ENCODE measurements at regions not wholly inside any gene's neighbourhood (a gene's known extent, or its start where the extent isn't known, plus 50 kb on each side); places are given as distances from the start of the nearest gene placed in this dataset.

GRCh38 chr9:88077071-88077617, 61.1 kb downstream of the SPATA31C2 start:
- no peak for DNase-seq (ENCODE audit: extremely low read depth, low read depth)

DNA sequence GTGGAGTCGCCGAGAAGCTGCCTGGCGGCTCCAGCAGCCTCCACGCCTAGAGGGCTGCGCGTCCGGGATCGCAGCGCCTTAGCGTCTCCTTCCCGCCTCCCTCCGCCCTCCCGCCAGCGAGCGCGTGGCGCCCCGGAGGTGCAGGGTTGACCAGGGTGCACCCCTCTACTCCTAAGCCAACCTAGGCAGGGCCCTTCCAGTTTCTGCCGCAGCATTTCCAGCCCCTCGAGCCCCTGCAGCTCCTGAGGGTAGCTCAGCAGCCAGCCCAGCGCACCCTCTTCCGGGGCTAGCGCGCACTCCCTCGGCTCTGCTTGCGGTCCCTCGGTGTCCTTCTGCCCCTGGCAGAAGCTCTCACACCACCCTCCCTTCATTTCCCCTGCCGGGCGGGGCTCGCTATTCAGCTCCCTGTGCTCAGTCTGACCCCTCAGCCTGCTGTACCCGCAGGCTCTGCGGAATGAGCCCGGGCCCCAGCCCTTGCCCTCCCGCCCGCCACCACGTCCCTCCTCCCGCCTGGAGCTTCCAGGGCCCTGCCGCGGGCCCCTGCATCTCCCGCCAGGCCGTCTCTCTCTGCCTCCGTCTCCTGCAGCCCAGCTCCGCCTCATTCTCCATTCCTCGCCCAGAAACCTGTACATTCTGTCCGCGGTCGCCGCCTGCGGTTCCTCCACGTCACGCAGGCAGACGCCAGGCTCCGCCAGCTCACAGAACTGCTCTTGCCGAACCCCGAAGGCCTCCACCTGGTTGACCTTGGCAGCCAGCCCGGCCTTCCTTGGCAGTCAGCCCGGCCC, 61.8 kb downstream of the SPATA31C2 start:
- DNase-seq (ENCODE audit: extremely low read depth, low read depth), result peak; percentile 19

DNA sequence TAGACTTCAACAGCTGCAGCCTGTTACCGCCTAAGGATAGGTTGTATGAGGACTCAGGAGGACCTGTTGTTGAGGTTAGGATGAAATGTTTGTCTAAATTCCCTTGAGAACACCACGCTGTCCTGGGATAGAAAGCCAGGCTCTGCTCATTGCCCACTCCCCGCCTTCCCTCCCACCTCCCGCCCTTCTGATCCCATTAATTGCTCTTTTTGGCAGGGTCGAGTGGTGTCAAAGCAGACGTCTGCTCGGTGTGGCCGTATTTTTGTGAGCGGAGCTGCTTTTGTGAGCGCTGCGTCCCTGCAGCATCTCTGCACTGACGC, 62.3 kb downstream of the SPATA31C2 start:
- DNase-seq (ENCODE audit: extremely low read depth, low read depth), result no peak

- no peak for DNase-seq (ENCODE audit: extremely low read depth, low read depth)
Observed at GRCh38 chr9:88075506-88075905, 62.8 kb downstream of the SPATA31C2 start.

- no peak for DNase-seq (ENCODE audit: extremely low read depth, low read depth)
Observed at GRCh38 chr9:88074931-88075330, 63.3 kb downstream of the SPATA31C2 start.

- DNase-seq (ENCODE audit: extremely low read depth, low read depth), result no peak
Observed at GRCh38 chr9:88072831-88073375, 65.4 kb downstream of the SPATA31C2 start.

DNA sequence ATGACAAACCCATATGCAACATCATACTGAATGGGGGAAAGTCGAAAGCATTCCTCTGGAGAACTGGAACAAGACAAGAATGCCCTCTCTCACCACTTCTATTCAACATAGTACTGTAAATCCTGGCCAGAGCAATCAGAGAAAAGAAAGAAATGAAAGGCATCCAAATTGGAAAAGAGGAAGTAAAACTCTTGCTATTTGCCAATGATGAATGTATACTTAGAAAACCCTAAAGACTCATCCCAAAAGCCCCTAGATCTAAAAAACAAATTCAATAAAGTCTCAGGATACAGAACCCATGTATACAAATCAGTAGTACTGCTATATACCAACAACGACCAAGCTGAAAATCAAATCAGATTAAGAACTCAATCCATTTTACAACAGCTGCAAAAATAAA, 66.9 kb downstream of the SPATA31C2 start:
- DNase-seq (ENCODE audit: extremely low read depth, low read depth), result no peak

DNA sequence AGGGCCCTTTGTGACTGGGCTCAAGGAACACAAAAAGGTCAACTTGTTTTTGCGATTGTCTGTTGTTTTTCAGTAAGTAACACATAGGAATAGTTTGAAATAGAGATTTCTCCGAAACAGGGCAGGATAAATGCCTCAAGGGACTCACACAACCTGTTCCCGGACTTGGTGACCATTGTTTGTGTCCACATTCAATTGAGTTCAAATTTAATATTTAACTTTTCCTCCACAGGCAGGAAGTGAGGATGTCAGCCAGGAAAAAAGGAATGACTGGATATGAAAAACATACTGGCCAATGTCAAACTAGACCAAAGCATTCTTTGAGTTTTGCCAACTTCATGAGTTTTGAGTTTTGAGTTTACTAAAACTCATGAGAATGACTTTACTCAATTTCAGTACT, 72.7 kb downstream of the SPATA31C2 start:
- no peak for DNase-seq (ENCODE audit: extremely low read depth, low read depth)

DNA sequence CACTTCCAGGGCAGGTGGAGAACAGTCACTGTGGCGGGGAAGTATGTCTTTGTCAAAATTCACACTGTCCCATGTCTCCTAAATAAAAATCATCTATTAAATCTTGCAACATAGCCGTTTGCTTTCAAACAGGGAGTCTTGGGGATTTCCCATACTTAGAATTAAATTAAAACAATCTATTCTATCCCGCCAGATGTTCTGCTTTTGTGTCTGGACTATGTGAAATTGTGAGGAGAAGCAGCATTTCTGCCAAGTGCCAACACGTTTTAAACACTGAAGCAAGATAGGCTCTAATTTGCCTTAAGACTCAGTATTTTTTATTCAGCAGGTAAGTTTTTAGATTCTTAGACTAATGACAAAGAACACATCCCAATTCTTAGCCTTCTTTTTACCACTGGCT, 73.7 kb downstream of the SPATA31C2 start:
- no peak for DNase-seq (ENCODE audit: extremely low read depth, low read depth)

DNA sequence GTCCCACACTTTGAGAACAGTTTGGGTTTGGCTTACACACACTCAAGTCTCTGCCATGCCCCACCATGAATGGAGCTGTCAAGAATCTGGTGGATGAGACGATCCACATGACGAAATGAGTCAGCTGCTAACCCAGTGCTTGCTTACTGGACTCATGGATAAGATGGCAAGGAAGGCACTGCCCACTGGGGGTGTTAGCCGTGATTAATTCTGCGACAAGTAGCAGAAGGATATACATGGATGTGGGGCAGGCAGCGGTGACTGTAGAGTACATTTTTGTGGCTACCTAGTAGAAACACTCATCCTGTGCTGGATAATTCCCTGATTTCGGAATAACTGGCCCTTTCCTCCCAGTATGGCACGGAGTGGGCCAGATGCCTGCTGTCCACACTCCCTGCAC, 77.5 kb downstream of the SPATA31C2 start:
- no peak for DNase-seq (ENCODE audit: extremely low read depth, low read depth)

- DNase-seq (ENCODE audit: extremely low read depth, low read depth), result no peak
Observed at GRCh38 chr9:88059469-88059868, 78.8 kb downstream of the SPATA31C2 start.

DNA sequence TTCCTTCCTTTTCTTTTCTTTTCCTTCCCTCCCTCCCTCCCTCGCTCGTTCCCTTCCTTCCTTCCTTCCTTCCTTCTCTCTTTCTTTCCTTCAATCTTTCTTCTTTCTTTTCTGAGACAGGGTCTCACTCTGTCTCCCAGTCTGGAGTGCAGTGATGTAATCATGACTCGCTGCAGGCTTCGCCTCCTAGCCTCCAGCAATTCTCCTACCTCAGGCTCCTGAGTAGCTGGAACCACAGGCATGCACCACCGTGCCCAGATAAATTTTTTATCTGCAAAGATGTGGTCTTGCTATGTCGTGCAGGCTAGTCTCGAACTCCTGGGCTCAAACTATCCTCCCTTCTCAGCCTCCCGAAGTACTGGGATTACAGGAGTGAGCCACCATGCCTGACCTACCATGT, 81.4 kb downstream of the SPATA31C2 start:
- DNase-seq (ENCODE audit: extremely low read depth, low read depth), result no peak

- no peak for DNase-seq (ENCODE audit: extremely low read depth, low read depth)
Observed at GRCh38 chr9:88053856-88054501, 79.6 kb upstream of the CDK20 start.

DNA sequence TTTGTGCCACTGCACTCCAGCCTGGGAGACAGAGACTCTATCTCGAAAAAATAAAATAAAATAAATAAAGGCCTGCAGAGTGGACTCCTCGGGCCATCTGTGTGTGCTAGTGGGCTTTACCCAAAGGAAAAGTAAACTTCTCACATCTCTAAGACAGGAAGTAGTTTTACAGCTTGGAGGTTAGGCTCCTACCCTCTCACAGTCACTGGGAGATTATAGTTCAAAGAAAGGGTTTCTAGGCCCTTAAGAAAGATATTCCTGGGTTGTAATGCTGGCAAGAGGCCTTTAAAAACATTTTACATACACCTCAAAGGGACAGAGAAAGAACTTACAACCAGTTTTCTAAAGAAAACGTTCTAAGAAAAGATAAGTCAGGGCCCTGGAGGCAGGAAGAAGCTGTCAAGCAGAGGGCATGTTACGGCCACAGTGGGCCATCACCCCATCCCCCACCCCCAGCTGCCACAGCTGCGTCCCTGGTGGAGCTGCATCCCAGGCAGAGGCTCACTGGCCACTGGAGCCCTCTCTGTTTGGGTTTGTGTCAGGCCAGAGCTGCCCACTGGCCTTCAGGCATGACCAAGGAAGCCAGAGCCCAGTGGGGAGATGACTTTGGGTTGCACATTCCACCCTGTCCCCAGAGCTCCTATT, 78.1 kb upstream of the CDK20 start:
- no peak for DNase-seq (ENCODE audit: extremely low read depth, low read depth)

DNA sequence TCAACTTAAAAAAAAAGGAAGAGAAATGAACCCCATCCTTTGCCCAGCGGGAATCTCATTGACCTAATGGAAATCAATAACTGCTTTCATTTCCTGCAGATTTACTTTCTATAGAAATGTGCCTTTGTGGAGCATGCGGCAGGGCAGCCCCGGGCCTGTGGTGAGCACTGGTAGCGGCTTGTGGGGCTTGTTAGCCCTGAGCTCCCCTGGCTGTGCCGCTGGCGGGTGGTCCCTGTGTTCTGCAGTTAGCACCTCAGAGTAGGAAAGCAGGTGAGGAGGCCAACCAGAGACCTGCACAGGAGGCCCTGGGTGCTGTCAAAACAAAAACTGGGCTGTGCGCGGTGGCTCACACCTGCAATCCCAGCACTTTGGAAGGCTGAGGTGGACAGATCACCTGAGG, 76.8 kb upstream of the CDK20 start:
- DNase-seq (ENCODE audit: extremely low read depth, low read depth), result no peak

GRCh38 chr9:88049677-88050307, 75.5 kb upstream of the CDK20 start:
- no peak for DNase-seq (ENCODE audit: extremely low read depth, low read depth)

DNA sequence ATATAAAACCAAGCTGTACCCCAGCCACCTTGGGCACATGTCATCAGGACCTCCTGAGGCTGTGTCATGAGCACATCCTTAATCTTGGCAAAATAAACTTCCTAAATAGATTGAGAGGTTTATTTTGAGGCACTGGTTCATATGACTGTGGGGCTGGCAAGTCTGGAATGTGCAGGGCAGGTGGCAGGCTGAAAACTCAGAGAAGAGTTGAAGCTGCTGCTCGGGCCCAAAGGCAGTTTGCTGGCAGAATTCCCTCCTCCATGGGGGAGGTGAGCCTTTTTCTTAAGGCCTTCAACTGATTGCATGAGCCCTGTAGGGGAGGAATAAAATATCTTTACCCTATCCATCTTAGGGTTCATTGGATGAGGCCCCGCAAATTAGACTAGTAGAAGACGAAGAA, 72.2 kb upstream of the CDK20 start:
- no peak for DNase-seq (ENCODE audit: extremely low read depth, low read depth)

- no peak for DNase-seq (ENCODE audit: extremely low read depth, low read depth)
Observed at GRCh38 chr9:88045686-88046085, 71.4 kb upstream of the CDK20 start.

DNA sequence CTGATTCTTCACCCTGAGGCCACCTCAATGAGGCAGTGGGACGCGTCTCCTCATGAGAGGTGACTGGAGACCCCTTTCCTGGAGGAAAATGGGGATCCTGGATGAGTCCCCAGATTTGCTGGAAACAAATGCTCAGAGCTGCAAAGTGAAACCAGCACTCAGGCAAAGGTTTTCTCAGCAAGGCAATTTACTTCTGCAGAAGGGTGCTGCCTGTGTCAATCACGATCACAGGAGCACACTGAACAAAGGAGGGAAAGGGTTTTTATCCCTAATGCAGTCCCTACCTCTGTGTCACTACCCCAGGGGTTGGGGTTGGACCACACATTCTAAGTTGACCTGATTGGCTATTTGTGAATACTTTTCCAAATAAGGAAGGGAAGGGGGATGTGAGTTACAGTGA, 69.9 kb upstream of the CDK20 start:
- no peak for DNase-seq (ENCODE audit: extremely low read depth, low read depth)

DNA sequence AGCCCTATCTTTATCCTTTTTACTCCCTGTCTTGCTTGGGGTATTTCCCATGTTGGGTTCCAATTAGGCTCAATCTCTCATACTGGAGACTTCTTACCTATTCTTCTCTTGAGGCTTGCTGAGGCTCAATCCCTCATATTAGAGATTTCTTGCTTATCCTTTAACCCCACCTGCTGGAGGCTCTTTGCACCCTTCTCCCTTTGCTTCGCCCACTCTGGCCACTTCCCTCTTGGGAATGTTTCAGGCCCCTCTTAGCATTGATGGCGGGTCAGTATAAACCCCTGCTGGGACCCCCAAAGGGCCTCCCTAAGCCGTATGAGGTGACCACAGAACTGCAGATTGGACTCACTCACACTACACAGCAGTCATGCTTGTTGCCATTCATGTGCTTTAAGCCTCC, 69.3 kb upstream of the CDK20 start:
- no peak for DNase-seq (ENCODE audit: extremely low read depth, low read depth)

DNA sequence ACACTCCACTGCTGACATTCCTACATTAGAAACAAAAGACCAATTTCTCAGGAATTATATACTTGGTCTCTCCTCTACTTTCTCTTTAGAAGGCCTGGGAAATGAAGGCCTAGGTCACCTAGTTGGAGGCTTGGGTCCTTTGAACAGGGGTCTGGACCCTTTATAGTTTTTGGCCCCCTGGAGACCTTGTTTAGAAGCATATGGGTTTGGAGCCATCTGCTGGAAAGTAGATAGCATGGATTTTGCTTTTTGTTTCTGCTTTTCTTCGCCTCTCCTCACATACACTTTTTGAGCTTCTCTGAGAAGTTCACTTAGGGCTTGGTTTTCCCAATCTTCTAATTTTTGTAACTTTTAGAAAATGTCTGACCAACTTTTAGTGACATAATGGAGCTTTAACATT, 67.1 kb upstream of the CDK20 start:
- DNase-seq (ENCODE audit: extremely low read depth, low read depth), result no peak
